HL-60 (cell line): ENCODE measurements at regions not wholly inside any gene's neighbourhood (a gene's known extent, or its start where the extent isn't known, plus 50 kb on each side); places are given as distances from the start of the nearest gene placed in this dataset.
"Not testable (repeated sequence)": the region's sequence is repeated elsewhere in the genome, so short reads cannot be mapped to it uniquely, and the experiment has no call there.

Experiments
- DNase-seq, 2 experiments: peaks; one replicate each; pipeline ENCODE4 v3.0.0-alpha.2; 2010 to 2020; ENCODE audit warnings: low read depth in 1 of 2, low spot score in 1 of 2
- H3K27ac ChIP-seq: fragments of 250-450 bp; sonication (Bioruptor Pico); replicated peaks from 2 replicates; pipeline ENCODE4 v1.5.1; 2020; ENCODE audit warnings: mild to moderate bottlenecking, moderate library complexity
- H3K27me3 ChIP-seq: fragments of 250-450 bp; sonication (Bioruptor Pico); 2 replicates; pipeline ENCODE4 v1.5.1; 2021; ENCODE audit warnings: mild to moderate bottlenecking, moderate library complexity; ENCODE audit not compliant: insufficient read depth, poor library complexity, severe bottlenecking
- H3K4me3 ChIP-seq: replicated peaks from 2 replicates; pipeline ENCODE4 v1.5.1; 2011; ENCODE audit warnings: mild to moderate bottlenecking, control low read depth, low read length; ENCODE audit not compliant: insufficient read depth
- GABPA ChIP-seq: IDR thresholded peaks from 2 replicates; pipeline ENCODE4 v1.6.1; 2012; ENCODE audit warnings: low read depth
- POLR2AphosphoS5 ChIP-seq: IDR thresholded peaks from 2 replicates; pipeline ENCODE4 v1.6.1; 2012; ENCODE audit warnings: low read depth
- SPI1 ChIP-seq: IDR thresholded peaks from 2 replicates; pipeline ENCODE4 v1.6.1; 2012; ENCODE audit warnings: low read depth, mild to moderate bottlenecking, borderline replicate concordance
- TF ChIP-seq, protein P1 (sequence below): IDR thresholded peaks from one replicate; pipeline ENCODE4 v1.5.1; 2011; ENCODE audit warnings: low read length, control low read depth, inconsistent platforms; ENCODE audit not compliant: insufficient read depth
- TF ChIP-seq, protein P2 (sequence below): IDR thresholded peaks from 2 replicates; pipeline ENCODE4 v1.6.1; 2012; ENCODE audit warnings: low read depth; ENCODE audit not compliant: insufficient replicate concordance

DNA sequence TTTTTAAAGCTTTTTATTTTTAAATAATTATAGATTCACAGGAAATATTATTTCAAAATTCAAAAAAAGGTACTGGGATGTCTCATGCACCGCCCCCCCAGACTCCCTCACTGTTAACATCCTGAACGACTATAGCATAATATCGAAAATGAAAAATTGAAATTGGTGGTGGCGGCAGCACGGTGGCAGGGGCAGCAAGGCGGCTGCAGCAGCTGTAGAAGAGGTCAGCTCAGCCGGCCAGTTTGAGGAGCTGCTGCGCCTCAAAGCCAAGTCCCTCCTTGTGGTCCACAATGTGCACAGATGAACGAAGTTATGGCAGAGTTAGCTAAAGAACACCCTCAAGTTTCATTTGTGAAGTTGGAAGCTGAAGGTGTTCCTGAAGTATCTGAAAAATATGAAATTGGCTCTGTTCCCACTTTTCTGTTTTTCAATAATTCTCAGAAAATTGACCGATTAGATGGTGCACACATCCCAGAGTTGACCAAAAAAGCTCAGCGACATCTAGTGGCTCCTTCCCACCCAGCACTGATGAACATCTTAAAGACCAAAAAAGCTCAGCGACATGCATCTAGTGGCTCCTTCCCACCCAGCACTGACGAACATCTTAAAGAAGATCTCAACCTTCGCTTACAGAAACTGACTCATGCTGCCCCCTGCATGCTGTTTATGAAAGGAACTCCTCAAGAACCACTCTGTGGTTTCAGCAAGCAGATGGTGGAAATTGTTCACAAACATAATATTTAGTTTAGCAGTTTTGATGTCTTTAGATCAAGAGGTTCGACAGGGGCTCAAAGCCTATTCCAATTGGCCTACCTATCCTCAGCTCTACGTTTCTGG lies 100.8 kb downstream of the FAM217A start:
- H3K27ac ChIP-seq, result no peak overlapping the region
- DNase-seq, result peak; percentile 15 to 36
- TF ChIP-seq, protein P1, sequence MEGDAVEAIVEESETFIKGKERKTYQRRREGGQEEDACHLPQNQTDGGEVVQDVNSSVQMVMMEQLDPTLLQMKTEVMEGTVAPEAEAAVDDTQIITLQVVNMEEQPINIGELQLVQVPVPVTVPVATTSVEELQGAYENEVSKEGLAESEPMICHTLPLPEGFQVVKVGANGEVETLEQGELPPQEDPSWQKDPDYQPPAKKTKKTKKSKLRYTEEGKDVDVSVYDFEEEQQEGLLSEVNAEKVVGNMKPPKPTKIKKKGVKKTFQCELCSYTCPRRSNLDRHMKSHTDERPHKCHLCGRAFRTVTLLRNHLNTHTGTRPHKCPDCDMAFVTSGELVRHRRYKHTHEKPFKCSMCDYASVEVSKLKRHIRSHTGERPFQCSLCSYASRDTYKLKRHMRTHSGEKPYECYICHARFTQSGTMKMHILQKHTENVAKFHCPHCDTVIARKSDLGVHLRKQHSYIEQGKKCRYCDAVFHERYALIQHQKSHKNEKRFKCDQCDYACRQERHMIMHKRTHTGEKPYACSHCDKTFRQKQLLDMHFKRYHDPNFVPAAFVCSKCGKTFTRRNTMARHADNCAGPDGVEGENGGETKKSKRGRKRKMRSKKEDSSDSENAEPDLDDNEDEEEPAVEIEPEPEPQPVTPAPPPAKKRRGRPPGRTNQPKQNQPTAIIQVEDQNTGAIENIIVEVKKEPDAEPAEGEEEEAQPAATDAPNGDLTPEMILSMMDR, result peak; percentile 45
- TF ChIP-seq SPI1, result no peak
- TF ChIP-seq POLR2AphosphoS5, result no peak
- TF ChIP-seq, protein P2, sequence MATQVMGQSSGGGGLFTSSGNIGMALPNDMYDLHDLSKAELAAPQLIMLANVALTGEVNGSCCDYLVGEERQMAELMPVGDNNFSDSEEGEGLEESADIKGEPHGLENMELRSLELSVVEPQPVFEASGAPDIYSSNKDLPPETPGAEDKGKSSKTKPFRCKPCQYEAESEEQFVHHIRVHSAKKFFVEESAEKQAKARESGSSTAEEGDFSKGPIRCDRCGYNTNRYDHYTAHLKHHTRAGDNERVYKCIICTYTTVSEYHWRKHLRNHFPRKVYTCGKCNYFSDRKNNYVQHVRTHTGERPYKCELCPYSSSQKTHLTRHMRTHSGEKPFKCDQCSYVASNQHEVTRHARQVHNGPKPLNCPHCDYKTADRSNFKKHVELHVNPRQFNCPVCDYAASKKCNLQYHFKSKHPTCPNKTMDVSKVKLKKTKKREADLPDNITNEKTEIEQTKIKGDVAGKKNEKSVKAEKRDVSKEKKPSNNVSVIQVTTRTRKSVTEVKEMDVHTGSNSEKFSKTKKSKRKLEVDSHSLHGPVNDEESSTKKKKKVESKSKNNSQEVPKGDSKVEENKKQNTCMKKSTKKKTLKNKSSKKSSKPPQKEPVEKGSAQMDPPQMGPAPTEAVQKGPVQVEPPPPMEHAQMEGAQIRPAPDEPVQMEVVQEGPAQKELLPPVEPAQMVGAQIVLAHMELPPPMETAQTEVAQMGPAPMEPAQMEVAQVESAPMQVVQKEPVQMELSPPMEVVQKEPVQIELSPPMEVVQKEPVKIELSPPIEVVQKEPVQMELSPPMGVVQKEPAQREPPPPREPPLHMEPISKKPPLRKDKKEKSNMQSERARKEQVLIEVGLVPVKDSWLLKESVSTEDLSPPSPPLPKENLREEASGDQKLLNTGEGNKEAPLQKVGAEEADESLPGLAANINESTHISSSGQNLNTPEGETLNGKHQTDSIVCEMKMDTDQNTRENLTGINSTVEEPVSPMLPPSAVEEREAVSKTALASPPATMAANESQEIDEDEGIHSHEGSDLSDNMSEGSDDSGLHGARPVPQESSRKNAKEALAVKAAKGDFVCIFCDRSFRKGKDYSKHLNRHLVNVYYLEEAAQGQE, result no peak
- no peak overlapping the region for H3K4me3 ChIP-seq
- peaks cover 2% of the 10 kb centered on the region for H3K27me3 ChIP-seq

DNA sequence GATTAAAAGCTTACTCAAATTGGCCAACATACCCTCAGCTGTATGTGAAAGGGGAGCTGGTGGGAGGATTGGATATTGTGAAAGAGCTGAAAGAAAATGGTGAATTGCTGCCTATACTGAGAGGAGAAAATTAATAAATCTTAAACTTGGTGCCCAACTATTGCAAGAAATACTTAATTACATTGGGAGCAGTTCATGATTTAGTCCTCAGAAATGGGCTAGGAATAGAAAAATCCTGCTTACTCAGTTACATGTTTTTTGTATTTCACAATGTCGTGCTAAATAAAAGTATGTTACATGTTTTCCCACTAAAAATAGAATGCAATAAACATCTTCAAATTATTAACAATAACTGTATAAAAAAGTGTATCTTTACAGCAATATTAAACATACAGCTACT lies 100.0 kb downstream of the FAM217A start:
- not testable (repeated sequence) for H3K27me3 ChIP-seq, H3K27ac ChIP-seq, DNase-seq, H3K4me3 ChIP-seq

DNA sequence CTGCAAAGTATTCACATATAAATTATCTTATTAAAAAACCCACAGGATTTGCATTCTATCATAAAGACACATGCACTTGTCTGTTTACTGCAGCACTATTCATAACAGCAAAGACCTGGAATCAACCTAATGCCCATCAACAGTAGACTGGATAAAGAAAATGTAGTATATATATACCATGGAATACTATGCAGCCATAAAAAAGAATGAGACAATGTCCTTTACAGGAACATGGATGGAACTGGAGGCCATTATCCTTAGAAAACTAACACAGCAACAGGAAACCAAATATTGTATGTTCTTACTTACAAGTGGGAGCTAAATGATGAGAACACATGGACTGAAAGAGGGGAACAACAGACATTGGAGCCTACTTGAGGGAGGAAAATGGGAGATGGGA lies 97.0 kb downstream of the FAM217A start:
- H3K4me3 ChIP-seq, result no peak overlapping the region
- TF ChIP-seq SPI1, result no peak
- DNase-seq, result no peak
- no peaks in the 10 kb centered on the region for H3K27me3 ChIP-seq
- no peak overlapping the region for H3K27ac ChIP-seq

DNA sequence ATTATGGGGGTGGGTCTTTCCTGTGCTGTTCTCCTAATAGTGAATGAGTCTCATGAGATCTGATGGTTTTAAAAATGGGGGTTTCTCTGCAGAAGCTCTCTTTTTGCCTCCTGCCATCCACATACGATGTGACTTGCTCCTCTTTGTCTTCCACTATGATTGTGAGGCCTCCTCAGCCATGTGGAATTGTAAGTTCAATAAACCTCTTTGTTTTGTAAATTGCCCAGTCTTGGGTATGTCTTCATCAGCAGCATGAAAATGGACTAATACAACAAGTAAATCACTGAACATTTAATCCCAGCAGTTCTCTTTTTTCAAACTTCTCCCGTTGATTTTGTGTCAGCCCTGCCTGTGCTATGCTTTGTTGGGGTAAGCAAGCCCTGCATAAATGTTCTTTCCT lies 95.2 kb downstream of the FAM217A start:
- no peak overlapping the region for H3K4me3 ChIP-seq
- TF ChIP-seq SPI1, result no peak
- no peak for TF ChIP-seq GABPA
- TF ChIP-seq, protein P1, result no peak
- no peak for TF ChIP-seq POLR2AphosphoS5
- no peak for DNase-seq

DNA sequence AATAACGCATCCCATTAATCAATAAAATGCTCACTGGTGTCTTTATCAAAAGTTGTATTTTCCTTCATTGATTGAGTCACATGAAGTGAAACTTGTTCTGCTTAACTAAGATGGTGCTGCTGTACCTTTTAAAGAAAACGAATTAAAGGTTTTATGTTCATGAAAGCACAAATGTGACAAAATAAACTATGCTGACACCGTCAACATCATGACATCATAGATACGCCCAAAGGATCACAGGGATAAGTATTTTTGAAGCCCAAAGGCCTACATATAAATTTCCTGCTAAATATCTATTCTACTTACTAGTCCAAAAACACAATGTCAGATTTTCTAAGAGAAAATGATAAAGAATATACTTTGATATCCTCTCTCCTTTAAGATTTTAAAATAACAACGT lies 94.4 kb downstream of the FAM217A start:
- TF ChIP-seq SPI1 (no peak), GABPA (no peak), POLR2AphosphoS5 (no peak)
- TF ChIP-seq, protein P2, result no peak
- TF ChIP-seq, protein P1, result no peak
- no peaks in the 10 kb centered on the region for H3K27me3 ChIP-seq
- H3K27ac ChIP-seq, result no peak overlapping the region
- no peak for DNase-seq
- no peak overlapping the region for H3K4me3 ChIP-seq

More for the DNA sequence above, 95.2 kb downstream of the FAM217A start:
- Histone ChIP-seq H3K27me3 (no peaks in the 10 kb centered on the region), H3K27ac (no peak overlapping the region)
